ENCODE measurements at regions not wholly inside any gene's neighbourhood (a gene's known extent, or its start where the extent isn't known, plus 50 kb on each side); places are given as distances from the start of the nearest gene placed in this dataset.

DNA sequence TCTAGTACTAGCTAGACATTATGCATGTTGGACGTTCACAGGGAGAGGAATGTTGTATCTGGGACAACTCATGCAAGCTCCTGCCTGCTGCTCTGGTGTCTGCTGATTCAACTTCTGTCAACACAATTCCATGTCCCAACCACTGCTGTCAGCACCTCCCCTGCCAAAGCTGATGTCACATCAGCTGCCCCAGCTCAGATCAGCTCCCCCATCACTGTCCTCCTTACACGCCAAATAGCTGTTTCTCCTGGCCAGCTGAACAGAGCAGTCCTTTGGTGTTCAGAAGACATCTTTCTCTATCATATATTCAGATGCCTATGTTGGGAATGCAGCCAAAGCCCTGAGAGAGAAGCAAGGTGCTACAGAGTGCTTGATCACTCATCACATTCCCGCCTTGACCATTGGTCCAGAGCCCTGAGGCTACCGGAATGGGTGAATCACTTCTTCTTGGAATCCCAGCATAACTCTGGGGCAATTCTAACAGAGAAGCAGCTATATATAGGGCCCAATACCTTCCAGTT is 223.3 kb downstream of the SEC61B start:
- no peaks in the 10 kb centered on the region for H3K36me3 Mint-ChIP-seq
- H3K27ac Mint-ChIP-seq, result no peak overlapping the region
- H3K4me1 Mint-ChIP-seq, result no peaks in the 10 kb centered on the region
- peaks cover 12% of the 10 kb centered on the region for H3K27me3 Mint-ChIP-seq
- H3K9me3 Mint-ChIP-seq, result no peaks in the 10 kb centered on the region
- H3K4me3 Mint-ChIP-seq, result peak overlapping the region in 1 of 4 donors; percentile 30

DNA sequence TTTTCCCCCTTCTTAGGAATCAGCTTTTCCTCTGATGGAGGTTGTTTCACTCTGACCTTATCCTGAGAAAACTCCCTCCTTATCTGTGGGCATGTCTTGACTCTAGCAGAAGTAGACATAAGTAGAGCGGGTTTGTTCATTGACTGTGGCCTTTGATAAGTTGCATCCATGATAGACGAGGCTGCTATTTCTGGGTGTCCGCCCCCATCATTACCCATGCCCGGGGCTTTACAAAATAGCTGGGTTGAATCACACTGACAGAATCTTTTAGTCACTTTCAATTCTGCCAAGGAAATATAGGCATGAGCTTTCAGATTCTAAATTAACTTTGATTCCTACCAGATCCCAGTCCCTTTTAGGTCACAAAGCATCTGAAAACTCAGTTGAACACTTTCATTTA is 223.8 kb downstream of the SEC61B start:
- Mint-ChIP-seq H3K36me3 (no peaks in the 10 kb centered on the region), H3K27me3 (peaks cover 13% of the 10 kb centered on the region), H3K4me3 (peak overlapping the region in 1 of 4 donors; percentile 30)

DNA sequence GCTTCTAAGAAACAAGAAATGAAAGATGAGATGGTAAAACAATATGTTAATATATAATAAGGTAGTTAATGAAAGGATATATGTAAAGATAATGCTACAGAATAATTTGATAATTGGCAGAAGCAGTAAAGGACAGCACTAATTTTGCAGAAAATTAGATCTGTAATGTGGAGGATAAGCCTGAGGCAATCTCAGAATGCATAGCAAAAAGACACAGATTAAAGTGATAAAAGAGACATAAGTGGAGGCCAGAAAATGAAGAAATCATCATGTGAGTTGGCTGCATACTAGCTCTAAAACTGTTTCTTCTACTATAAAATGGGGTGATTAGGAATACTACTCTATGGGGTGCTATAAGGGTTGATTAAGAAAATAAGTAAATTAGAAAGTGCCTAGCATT is 225.9 kb downstream of the SEC61B start:
- Mint-ChIP-seq H3K36me3 (no peaks in the 10 kb centered on the region), H3K4me1 (no peaks in the 10 kb centered on the region), H3K27ac (no peak overlapping the region), H3K9me3 (no peaks in the 10 kb centered on the region), H3K27me3 (peaks cover 19% of the 10 kb centered on the region), H3K4me3 (no peak overlapping the region)

More for the DNA sequence above, 223.8 kb downstream of the SEC61B start:
- no peaks in the 10 kb centered on the region for H3K9me3 Mint-ChIP-seq
- no peak overlapping the region for H3K27ac Mint-ChIP-seq
- H3K4me1 Mint-ChIP-seq, result no peaks in the 10 kb centered on the region

DNA sequence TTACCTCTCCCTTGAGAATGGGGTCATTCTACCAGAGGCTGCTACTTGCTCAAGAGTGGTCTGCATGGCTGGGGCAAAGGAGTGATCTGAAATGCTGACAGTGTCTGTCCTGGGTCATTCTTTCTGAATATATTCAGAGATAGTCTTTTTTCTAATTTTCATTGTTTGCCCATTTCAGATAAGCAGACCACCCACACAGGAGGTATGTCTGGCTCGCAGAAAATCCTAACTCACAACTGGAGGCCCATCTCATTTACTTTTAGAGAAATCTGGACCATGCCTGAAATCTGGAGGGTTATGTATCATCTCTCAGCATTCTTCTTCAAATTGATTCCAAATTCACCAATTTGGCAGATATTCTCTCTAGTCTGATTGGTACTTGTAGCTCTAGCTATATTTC is 227.6 kb downstream of the SEC61B start:
- Mint-ChIP-seq H3K27ac (no peak overlapping the region), H3K27me3 (peaks cover 26% of the 10 kb centered on the region), H3K4me3 (no peak overlapping the region), H3K9me3 (no peaks in the 10 kb centered on the region), H3K36me3 (no peaks in the 10 kb centered on the region), H3K4me1 (no peaks in the 10 kb centered on the region)

DNA sequence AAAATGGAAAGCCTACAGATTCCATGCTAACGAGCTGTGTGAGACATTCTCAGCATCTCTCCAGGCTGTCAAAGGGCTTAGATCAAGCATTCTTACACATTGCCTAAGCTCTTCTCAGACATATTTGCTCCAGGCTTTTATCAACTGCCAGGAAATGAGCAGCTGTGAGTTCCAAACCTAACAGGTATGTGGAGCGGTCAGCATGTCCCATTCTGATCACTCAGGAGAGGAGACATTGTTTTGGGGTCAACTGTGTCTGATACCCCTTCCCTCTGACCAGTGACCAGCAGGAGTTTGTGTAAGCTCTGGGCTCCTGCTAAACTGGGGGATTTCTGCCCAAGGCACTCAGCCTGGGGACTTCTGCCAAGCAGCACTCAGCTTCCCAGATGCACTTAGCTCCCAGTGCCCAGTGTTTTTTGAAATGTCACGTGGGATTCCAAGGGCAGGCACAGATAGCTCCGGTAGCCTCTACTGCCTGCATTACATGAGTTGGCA is 229.1 kb downstream of the SEC61B start:
- Mint-ChIP-seq H3K9me3 (no peaks in the 10 kb centered on the region), H3K4me1 (no peaks in the 10 kb centered on the region), H3K27ac (no peak overlapping the region), H3K4me3 (no peak overlapping the region), H3K36me3 (no peaks in the 10 kb centered on the region), H3K27me3 (peaks cover 20% of the 10 kb centered on the region)

DNA sequence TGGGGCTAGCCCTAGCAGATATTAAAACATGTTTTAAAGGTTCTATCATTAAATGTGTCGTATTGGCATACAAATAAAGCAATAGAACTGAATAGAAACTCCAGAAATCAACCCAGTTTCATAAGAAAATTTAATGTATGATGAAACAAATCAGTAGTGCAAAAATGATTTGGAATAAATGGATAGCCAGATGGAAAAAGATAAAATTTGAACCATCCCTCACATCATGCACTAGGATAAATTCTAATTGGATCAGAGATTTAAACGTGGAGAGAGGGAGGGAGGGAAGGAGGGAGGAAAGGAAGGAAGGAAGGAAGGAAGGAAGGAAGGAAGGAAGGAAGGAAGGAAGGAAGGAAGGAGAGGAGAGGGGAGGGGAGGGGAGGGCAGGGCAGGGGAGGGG is 235.3 kb downstream of the SEC61B start:
- Mint-ChIP-seq H3K4me3 (no peak overlapping the region), H3K27me3 (peaks cover 8% of the 10 kb centered on the region), H3K9me3 (peaks cover 0 to 2% (median 0%) of the 10 kb centered on the region in 3 donors), H3K27ac (no peak overlapping the region), H3K36me3 (no peaks in the 10 kb centered on the region), H3K4me1 (no peaks in the 10 kb centered on the region)

DNA sequence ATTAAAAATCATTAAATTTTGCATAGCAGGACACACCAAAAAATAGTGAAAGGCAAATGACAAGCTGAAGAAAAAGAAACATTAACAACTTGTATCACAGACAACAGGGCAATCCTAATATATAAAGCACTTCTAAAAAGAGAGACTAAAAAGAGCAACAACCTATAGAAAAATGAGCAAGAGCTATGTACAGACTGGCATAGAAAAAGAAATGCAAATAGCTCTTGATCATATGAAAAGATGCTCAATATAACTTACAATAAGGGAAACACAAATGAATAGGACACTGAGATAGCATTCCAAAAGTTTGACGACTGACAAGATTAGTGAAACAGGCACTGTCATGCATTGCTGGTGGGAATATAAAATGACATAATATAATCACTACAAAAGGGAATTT is 235.9 kb downstream of the SEC61B start:
- Mint-ChIP-seq H3K9me3 (peaks cover 0 to 2% (median 0%) of the 10 kb centered on the region in 3 donors), H3K27me3 (peaks cover 7% of the 10 kb centered on the region), H3K4me3 (no peak overlapping the region), H3K27ac (peak overlapping the region in 1 of 3 donors; percentile 54), H3K4me1 (no peaks in the 10 kb centered on the region), H3K36me3 (no peaks in the 10 kb centered on the region)

DNA sequence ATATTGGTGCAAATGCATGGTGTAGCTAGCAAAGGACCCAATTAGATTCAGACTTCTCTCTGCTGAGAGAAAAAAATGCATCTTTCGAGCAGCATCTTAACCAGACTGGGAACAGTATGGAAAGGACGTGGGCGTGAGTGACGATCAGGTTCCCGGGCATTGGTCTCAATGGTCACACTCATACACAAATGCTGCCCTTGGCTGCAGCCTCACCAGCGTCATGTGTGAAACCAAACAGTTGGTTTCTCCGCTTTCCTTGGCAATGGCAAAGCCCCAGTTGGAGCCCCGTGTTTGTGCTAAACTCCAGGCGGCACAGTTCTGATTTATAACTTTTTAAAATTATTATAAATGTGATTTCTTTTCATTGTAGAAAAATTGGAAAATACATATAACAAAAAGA is 237.8 kb downstream of the SEC61B start:
- Mint-ChIP-seq H3K4me3 (no peak overlapping the region), H3K4me1 (no peaks in the 10 kb centered on the region), H3K36me3 (no peaks in the 10 kb centered on the region), H3K9me3 (peaks cover 0 to 2% (median 0%) of the 10 kb centered on the region in 3 donors), H3K27me3 (no peaks in the 10 kb centered on the region), H3K27ac (no peak overlapping the region)

DNA sequence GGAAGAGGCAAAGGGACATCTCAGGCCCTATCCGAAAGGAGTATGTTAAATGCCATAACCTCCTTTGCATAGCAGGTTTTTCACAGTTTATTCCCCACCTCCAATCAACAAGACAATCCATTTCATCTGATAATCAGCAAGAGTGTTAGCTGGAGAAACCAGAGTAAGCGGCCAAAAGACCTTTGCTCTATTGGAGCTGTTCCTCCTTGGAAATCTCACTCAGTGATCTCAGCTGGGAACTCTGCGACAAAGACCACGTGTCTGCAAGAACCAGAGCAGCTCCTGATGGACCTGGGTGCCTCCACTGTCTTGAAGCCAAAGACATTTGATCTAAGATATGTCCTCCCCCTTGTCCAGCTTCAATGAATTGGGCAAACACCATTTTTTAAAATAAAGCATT is 241.0 kb downstream of the SEC61B start:
- Mint-ChIP-seq H3K4me3 (no peak overlapping the region), H3K9me3 (peaks cover 0 to 2% (median 0%) of the 10 kb centered on the region in 3 donors)

DNA sequence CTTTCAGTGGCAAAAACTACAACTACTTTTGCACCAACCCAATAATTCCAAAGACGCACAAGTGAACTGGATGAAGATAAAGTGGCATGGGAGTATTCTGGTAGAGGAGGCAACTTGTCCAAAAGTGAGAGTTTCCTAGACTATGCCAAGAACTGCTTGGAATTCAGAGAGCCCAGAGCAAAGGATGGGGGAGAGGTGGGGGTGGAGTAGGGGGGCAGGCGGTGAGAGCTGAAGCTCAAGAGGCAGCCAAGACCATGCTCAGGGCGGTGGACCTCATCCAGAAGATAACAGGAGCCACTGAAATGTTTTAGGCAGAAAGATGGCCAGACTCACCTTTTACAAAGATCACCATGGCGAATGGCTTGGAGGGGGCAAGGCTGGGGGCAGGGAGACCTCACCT is 242.5 kb downstream of the SEC61B start:
- Mint-ChIP-seq H3K9me3 (peaks cover 0 to 4% (median 2%) of the 10 kb centered on the region in 3 donors), H3K36me3 (no peaks in the 10 kb centered on the region), H3K4me1 (no peaks in the 10 kb centered on the region), H3K27me3 (no peaks in the 10 kb centered on the region), H3K4me3 (no peak overlapping the region), H3K27ac (no peak overlapping the region)

More for the DNA sequence above, 241.0 kb downstream of the SEC61B start:
- no peaks in the 10 kb centered on the region for H3K27me3 Mint-ChIP-seq
- H3K36me3 Mint-ChIP-seq, result no peaks in the 10 kb centered on the region
- H3K27ac Mint-ChIP-seq, result no peak overlapping the region
- H3K4me1 Mint-ChIP-seq, result no peaks in the 10 kb centered on the region

DNA sequence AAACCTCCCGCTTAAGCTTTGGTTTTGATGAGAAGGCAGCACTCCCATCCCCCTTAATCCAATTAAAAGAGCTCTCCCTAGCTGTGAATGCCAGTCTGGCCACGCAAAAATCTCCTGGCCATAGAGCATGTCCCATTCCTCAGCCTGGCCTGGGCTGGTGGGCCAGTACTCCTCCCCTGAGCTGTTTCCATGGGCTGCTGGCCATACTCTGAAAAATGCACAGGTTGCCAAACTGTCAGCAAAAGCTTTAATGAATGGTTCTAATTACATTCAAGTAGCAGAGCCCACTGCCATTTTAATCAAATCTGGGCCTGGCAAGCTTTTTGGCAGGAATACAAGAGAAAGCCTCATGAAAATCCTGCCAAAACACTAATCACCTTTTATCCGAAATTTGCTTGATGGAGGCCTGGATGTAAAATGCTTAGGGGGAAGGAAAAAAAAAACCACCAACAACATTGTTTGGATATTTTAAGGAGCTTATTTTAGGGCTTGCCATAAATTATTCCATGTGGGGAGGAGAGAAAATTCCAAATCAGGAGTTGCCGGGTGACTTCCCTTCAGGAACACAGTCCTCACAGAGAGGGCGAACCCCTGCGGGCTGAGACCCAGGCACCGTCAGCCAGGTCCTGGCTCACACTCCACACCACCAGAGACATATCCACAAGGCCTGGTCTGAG is 243.3 kb downstream of the SEC61B start:
- Mint-ChIP-seq H3K27me3 (no peaks in the 10 kb centered on the region), H3K4me1 (no peaks in the 10 kb centered on the region), H3K36me3 (no peaks in the 10 kb centered on the region), H3K9me3 (peaks cover 0 to 4% (median 2%) of the 10 kb centered on the region in 3 donors), H3K4me3 (no peak overlapping the region), H3K27ac (no peak overlapping the region)

DNA sequence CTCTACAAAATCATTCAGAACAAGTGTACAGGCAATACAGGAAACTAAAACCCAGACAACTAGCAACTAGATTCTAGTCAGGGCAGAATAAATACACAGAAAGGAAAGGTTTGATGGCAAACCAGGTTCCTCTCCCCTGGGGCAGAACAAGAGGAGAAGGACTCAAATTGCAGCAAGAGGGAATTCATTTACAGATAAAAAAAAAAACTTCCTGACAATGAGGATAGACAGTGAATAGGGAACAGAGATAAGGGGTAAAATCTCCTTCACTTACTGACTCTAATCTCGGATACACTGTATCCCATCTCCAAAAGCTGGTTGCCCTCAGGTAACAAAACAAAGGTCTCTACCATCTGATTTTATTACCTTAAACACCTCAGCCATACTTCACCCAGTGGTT is 244.0 kb downstream of the SEC61B start:
- no peak overlapping the region for H3K27ac Mint-ChIP-seq
- H3K4me3 Mint-ChIP-seq, result no peak overlapping the region
- H3K9me3 Mint-ChIP-seq, result peaks cover 0 to 4% (median 2%) of the 10 kb centered on the region in 3 donors
- peaks cover 2% of the 10 kb centered on the region for H3K27me3 Mint-ChIP-seq
- no peaks in the 10 kb centered on the region for H3K36me3 Mint-ChIP-seq
- H3K4me1 Mint-ChIP-seq, result no peaks in the 10 kb centered on the region

DNA sequence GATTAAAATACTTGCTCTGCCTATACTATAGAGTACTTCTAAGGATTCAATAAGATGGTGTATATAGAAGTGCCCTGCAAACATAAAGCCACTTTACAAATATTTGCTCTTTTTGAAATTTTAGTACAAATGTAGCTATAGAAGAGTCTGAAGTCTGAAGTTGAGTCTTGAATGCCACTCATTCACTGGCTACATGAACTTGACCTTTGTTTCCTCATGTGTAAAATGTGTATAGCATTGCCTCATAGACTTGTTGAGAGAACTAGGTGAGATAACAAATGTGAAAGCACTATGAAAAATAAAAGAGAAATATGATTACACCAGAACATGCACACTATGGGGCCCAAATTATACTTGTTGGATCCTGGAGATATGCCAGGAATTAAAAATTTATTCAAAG is 244.7 kb downstream of the SEC61B start:
- H3K36me3 Mint-ChIP-seq, result no peaks in the 10 kb centered on the region
- peaks cover 0 to 4% (median 0%) of the 10 kb centered on the region in 3 donors for H3K9me3 Mint-ChIP-seq
- H3K27ac Mint-ChIP-seq, result no peak overlapping the region
- H3K4me3 Mint-ChIP-seq, result no peak overlapping the region
- no peaks in the 10 kb centered on the region for H3K4me1 Mint-ChIP-seq
- H3K27me3 Mint-ChIP-seq, result peaks cover 2% of the 10 kb centered on the region

DNA sequence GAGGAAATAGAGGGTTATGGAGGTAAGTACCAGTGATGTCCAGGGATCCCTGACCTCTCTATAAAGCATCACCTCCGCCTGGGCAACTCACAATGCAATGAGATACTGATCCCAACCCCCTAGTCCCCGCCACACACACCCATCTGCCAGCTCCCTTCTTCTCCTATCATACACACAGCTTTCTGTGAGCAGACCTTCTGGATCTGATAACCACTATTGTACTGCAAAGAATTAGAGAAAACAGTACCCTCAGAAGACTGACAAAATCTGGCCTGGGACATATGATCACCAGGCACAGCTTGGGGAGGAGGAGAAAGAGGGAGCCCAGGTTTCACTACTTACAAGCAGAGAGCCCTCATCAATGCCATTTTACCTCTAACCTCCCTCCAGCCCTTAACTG is 249.0 kb downstream of the SEC61B start:
- Mint-ChIP-seq H3K4me3 (no peak overlapping the region), H3K27ac (no peak overlapping the region), H3K4me1 (peaks cover 0 to 7% (median 6%) of the 10 kb centered on the region in 3 donors), H3K27me3 (peaks cover 2% of the 10 kb centered on the region), H3K36me3 (no peaks in the 10 kb centered on the region), H3K9me3 (peaks cover 0 to 4% (median 0%) of the 10 kb centered on the region in 3 donors)

DNA sequence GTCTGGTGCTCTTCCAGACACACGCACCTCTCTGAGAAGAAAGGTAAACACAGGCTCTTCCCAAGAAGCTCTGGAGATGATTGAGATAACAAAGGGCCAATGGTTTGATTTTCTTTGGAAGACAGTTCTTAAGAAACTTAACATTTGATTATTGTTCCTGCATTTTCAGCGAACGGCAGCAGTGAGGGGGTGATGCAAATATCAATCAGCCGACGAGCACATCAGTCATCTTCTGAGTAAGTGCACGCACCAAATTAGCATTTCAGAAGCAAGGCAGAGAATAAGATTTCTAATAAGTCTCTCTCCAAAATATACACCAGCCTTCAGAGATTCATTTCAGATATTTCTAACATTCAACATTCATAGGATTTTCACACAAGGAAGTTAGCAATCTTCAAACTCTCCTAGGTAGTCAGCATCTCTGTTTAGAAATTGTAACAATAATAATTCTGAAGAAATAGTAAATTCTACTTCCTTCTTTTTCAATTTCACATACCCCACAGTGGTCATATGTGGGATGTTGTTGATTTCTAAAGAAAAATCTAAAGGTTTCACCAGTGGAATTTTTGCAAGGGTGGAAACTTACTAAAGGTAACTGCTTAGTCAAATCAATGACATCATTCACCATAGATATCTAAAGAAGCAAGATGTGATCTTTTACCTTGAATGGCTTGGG is 250.3 kb downstream of the SEC61B start:
- Mint-ChIP-seq H3K9me3 (peaks cover 0 to 4% (median 0%) of the 10 kb centered on the region in 3 donors), H3K4me3 (peak overlapping the region in 2 of 4 donors; percentile 23 to 30), H3K27me3 (peaks cover 2% of the 10 kb centered on the region), H3K4me1 (peaks cover 0 to 7% (median 6%) of the 10 kb centered on the region in 3 donors), H3K27ac (no peak overlapping the region), H3K36me3 (no peaks in the 10 kb centered on the region)

Data from IgD-negative memory B cell (primary cell).